ENCODE measurements at regions not wholly inside any gene's neighbourhood (a gene's known extent, or its start where the extent isn't known, plus 50 kb on each side); places are given as distances from the start of the nearest gene placed in this dataset.

GRCh38 chr1:14522077-14522925 lies 76.2 kb upstream of the KAZN start:
- DNase-seq = no peak
- TF ChIP-seq, protein P1, sequence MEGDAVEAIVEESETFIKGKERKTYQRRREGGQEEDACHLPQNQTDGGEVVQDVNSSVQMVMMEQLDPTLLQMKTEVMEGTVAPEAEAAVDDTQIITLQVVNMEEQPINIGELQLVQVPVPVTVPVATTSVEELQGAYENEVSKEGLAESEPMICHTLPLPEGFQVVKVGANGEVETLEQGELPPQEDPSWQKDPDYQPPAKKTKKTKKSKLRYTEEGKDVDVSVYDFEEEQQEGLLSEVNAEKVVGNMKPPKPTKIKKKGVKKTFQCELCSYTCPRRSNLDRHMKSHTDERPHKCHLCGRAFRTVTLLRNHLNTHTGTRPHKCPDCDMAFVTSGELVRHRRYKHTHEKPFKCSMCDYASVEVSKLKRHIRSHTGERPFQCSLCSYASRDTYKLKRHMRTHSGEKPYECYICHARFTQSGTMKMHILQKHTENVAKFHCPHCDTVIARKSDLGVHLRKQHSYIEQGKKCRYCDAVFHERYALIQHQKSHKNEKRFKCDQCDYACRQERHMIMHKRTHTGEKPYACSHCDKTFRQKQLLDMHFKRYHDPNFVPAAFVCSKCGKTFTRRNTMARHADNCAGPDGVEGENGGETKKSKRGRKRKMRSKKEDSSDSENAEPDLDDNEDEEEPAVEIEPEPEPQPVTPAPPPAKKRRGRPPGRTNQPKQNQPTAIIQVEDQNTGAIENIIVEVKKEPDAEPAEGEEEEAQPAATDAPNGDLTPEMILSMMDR (IDR thresholded peaks at IDR 0.05) = no peak
- Histone ChIP-seq H3K9me3 (no peaks in the 10 kb centered on the region), H3K27me3 (ENCODE audit: low read depth) (peaks cover 4% of the 10 kb centered on the region), H3K27ac (peak overlapping the region; percentile 38), H3K4me3 (no peak overlapping the region), H3K36me3 (no peaks in the 10 kb centered on the region), H3K4me1 (no peaks in the 10 kb centered on the region)
- peak in 1 of 2 donors; percentile 70 for ATAC-seq
- intact Hi-C loops (cut with DNase I) = no loop called here

GRCh38 chr1:14522926-14523241 lies 75.6 kb upstream of the KAZN start:
- Histone ChIP-seq H3K36me3 (no peaks in the 10 kb centered on the region), H3K9me3 (no peaks in the 10 kb centered on the region), H3K27me3 (ENCODE audit: low read depth) (peaks cover 4% of the 10 kb centered on the region), H3K27ac (peak overlapping the region; percentile 38), H3K4me1 (no peaks in the 10 kb centered on the region), H3K4me3 (no peak overlapping the region)
- intact Hi-C loops (cut with DNase I) = no loop called here
- ATAC-seq (peak in 1 of 2 donors; percentile 61), DNase-seq (no peak)
- TF ChIP-seq, protein P1 (IDR thresholded peaks at IDR 0.05) = no peak

DNA sequence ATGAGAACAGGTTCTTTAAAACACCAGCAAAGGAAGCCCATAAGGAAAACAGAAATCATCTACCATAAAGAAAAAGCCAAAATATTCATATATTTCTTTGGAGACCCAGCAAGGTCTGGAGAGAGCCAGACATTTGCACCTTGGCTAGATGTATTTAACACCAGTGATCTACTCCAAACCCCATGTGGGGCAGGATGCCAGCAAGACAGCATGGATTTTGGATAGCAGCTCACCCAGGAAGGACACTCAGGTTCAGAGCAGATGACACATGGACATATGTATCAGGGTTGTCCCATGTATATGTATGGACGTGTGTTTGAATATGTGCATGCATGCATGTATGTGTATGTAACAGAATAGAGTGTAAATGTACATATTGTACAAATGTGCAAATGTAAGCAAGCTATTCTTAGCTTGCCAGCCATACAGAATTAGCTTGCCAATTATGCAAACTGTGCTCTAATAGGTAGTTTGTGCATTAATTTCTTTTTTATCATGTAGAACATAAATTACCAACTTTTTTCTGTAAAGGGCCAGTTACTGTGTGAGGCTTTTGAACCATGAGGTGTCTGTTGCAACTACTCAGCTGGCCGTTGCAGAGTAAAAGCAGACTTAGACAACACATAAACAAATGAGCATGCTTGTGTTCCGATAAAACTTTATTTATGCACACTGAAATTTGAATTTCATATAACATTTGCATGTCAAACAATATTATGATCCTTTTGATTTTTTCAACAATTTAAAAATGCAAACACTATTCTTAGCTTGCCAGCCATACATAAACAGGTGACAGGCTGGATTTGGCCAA lies 73.5 kb upstream of the KAZN start:
- DNase-seq (no peak), ATAC-seq (no peak)
- Histone ChIP-seq H3K9me3 (no peaks in the 10 kb centered on the region), H3K27me3 (ENCODE audit: low read depth) (peaks cover 4% of the 10 kb centered on the region), H3K4me1 (no peaks in the 10 kb centered on the region), H3K27ac (no peak overlapping the region), H3K36me3 (no peaks in the 10 kb centered on the region), H3K4me3 (no peak overlapping the region)
- intact Hi-C loops (cut with DNase I) = no loop called here
- TF ChIP-seq, protein P1 (IDR thresholded peaks at IDR 0.05) = no peak

DNA sequence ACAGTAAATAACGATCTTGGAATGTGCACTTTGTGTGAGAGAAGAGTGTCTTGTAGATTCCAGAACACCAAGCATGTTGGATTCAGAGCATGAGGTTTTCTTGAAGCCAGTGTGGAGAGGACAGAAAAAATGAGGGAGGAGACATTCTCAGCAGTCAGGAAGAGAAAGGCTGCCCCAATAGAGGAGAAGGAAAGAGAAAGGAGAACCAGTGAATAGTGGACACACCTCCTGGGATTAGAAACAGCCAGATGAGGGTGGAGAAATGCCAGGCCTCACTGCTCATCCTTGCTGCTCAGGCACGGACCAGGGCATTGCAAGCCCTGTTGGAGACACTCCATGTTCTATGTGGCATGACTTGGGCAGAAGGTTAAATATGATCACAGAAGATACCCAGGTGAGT lies 69.0 kb upstream of the KAZN start:
- Histone ChIP-seq H3K4me1 (no peaks in the 10 kb centered on the region), H3K4me3 (no peak overlapping the region), H3K27ac (no peak overlapping the region), H3K36me3 (no peaks in the 10 kb centered on the region), H3K9me3 (no peaks in the 10 kb centered on the region), H3K27me3 (ENCODE audit: low read depth) (no peaks in the 10 kb centered on the region)
- intact Hi-C loops (cut with DNase I) = no loop called here
- DNase-seq (no peak), ATAC-seq (no peak)
- TF ChIP-seq, protein P1 (IDR thresholded peaks at IDR 0.05) = no peak

DNA sequence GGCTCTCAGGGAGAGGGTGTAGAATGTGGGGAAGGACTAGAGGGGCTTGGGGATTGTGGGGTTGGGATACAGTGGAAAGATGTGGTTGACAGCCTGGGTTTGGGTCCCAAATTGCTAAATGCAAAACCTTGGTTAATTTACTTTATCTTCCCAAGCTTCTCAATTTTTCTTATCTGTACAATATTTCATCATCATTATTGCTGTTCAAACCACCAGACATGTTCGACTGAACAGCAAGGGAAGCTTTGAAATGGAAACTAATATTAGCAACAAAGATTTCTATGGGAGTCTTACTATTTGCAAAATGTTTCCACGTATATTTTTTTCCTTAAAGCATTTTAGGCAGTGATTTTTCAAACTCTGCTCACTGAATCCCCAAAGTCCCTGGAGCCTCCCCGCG lies 67.0 kb upstream of the KAZN start:
- TF ChIP-seq, protein P1 (IDR thresholded peaks at IDR 0.05) = no peak
- ATAC-seq (no peak), DNase-seq (no peak)
- Histone ChIP-seq H3K9me3 (no peaks in the 10 kb centered on the region), H3K4me1 (no peaks in the 10 kb centered on the region), H3K36me3 (no peaks in the 10 kb centered on the region), H3K27ac (no peak overlapping the region), H3K4me3 (no peak overlapping the region), H3K27me3 (ENCODE audit: low read depth) (no peaks in the 10 kb centered on the region)
- intact Hi-C loops (cut with DNase I) = no loop called here

Measured in lower lobe of right lung (tissue), 2 donors.